Esophagus muscularis mucosa (tissue), 4 donors: ENCODE measurements at regions not wholly inside any gene's neighbourhood (a gene's known extent, or its start where the extent isn't known, plus 50 kb on each side); places are given as distances from the start of the nearest gene placed in this dataset.
"Not testable (repeated sequence)": the region's sequence is repeated elsewhere in the genome, so short reads cannot be mapped to it uniquely, and the experiment has no call there.

Source experiments
- DNase-seq: peaks from one replicate; pipeline ENCODE4 v3.0.0-alpha.2; 2017; ENCODE audit errors: extremely low spot score
- H3K27ac ChIP-seq, 4 donors: fragments of 200-600 bp; sonication (generic); replicated peaks in 1 of 4; 1 replicate in 3 of 4; 2 replicates in 1 of 4; pipeline ENCODE4 v1.5.1; 2016 to 2019; ENCODE audit warnings: mild to moderate bottlenecking in 1 of 4
- H3K27me3 ChIP-seq, 4 donors: fragments of 200-600 bp; sonication (generic); one replicate each; pipeline versions ENCODE4 v1.5.1 to v1.6.0; 2016 to 2019
- H3K36me3 ChIP-seq, 4 donors: fragments of 200-600 bp; sonication (generic); one replicate each; pipeline ENCODE4 v1.5.1; 2016 to 2019
- H3K4me1 ChIP-seq, 4 donors: fragments of 200-600 bp; sonication (generic); one replicate each; pipeline ENCODE4 v1.5.1; 2016 to 2019
- H3K4me3 ChIP-seq, 4 donors: fragments of 200-600 bp; sonication (generic); 1 replicate in 2 of 4; 2 replicates in 2 of 4; pipeline ENCODE4 v1.5.1; 2016 to 2019; ENCODE audit warnings: mild to moderate bottlenecking in 4 of 4, moderate library complexity in 1 of 4
- H3K9me3 ChIP-seq, 4 donors: fragments of 200-600 bp; sonication (generic); 1 replicate in 3 of 4; 2 replicates in 1 of 4; pipeline ENCODE4 v1.5.1; 2016 to 2019
- CTCF ChIP-seq, 3 experiments: fragments of 200-600 bp in 2 of 3; fragments of 450-650 bp in 1 of 3; sonication (generic) in 2 of 3; IDR thresholded peaks; one replicate each; pipeline ENCODE4 v1.5.1; 2017 to 2019; ENCODE audit warnings: antibody characterized with exemption in 3 of 3, mild to moderate bottlenecking in 2 of 3, moderate library complexity in 1 of 3
- EP300 ChIP-seq: sonication (generic); formaldehyde crosslinking; IDR thresholded peaks from one replicate; pipeline ENCODE4 v1.6.1; 2017; ENCODE audit warnings: antibody characterized with exemption
- POLR2A ChIP-seq: fragments of 450-650 bp; IDR thresholded peaks from one replicate; pipeline ENCODE4 v1.6.1; 2017; ENCODE audit warnings: antibody characterized with exemption, moderate library complexity, mild to moderate bottlenecking, low read depth
- POLR2AphosphoS5 ChIP-seq, 2 donors: sonication (generic); formaldehyde crosslinking; IDR thresholded peaks; one replicate each; pipeline ENCODE4 v1.6.1; 2017; ENCODE audit warnings: antibody characterized with exemption in 2 of 2
- WGBS: methylation state at CpG from one replicate; pipeline ENCODE4 v1.1.5; 2018; 5-methylcytosine and 5-hydroxymethylcytosine counted together
- intact Hi-C: fragments of 100-400 bp; cut with DNase I; formaldehyde crosslinking; loops from one replicate; pipeline ENCODE4 v1.15.1; 2023

GRCh38 chr3:191137708-191138107 lies 61.3 kb upstream of the OSTN start:
- TF ChIP-seq POLR2A (no peak), CTCF (IDR thresholded peaks at IDR 0.05) (no peak), POLR2AphosphoS5 (IDR thresholded peaks at IDR 0.05) (no peak), EP300 (no peak)
- Histone ChIP-seq H3K4me1 (no peaks in the 10 kb centered on the region), H3K27ac (no peak overlapping the region), H3K27me3 (no peaks in the 10 kb centered on the region), H3K9me3 (no peaks in the 10 kb centered on the region), H3K4me3 (no peak overlapping the region), H3K36me3 (no peaks in the 10 kb centered on the region)
- intact Hi-C loops = no loop called here
- 84% methylated on average over 1 of the region's 1 CpG for WGBS
- no peak for DNase-seq

GRCh38 chr3:191136347-191136746 lies 62.7 kb upstream of the OSTN start:
- WGBS = 87% methylated on average over 6 of the region's 6 CpGs
- H3K4me3 ChIP-seq = no peak overlapping the region

GRCh38 chr3:191135175-191135574 lies 63.9 kb upstream of the OSTN start:
- intact Hi-C loops = no loop called here

More at GRCh38 chr3:191136347-191136746, 62.7 kb upstream of the OSTN start:
- intact Hi-C loops = no loop called here
- no peaks in the 10 kb centered on the region for H3K4me1 ChIP-seq
- no peaks in the 10 kb centered on the region for H3K9me3 ChIP-seq
- TF ChIP-seq CTCF (IDR thresholded peaks at IDR 0.05) = peak in 2 of 3 experiments; percentile 17 to 24
- TF ChIP-seq POLR2A = no peak
- no peaks in the 10 kb centered on the region for H3K36me3 ChIP-seq
- H3K27ac ChIP-seq = no peak overlapping the region
- H3K27me3 ChIP-seq = no peaks in the 10 kb centered on the region
- DNase-seq = no peak

DNA sequence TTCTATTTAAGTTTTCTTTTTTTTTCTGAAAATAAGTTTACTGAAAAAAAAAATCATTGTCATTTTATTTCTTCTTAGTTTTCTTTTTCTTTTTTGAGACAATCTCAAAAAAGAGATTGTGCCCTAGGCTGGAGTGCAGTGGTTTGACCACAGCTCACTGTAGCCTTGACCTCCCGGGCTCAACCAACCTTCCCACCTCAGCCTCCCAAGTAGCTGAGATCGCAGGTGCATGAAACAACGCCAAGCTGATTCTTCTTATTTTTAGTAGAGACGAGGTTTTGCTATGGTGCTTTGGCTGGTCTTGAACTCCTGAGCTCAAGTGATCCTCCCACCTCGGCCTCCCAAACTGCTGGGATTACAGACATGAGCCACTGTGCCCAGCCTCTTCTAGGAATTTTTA lies 65.7 kb upstream of the OSTN start:
- H3K27me3 ChIP-seq = no peaks in the 10 kb centered on the region
- no peaks in the 10 kb centered on the region for H3K36me3 ChIP-seq
- H3K4me3 ChIP-seq = no peak overlapping the region
- no peak overlapping the region for H3K27ac ChIP-seq
- 92% methylated on average over 5 of the region's 5 CpGs for WGBS
- H3K4me1 ChIP-seq = no peaks in the 10 kb centered on the region
- TF ChIP-seq POLR2A (no peak), CTCF (IDR thresholded peaks at IDR 0.05) (no peak), EP300 (no peak), POLR2AphosphoS5 (IDR thresholded peaks at IDR 0.05) (no peak)
- no peak for DNase-seq
- H3K9me3 ChIP-seq = no peaks in the 10 kb centered on the region
- intact Hi-C loops = no loop called here

More at GRCh38 chr3:191135175-191135574, 63.9 kb upstream of the OSTN start:
- 88% methylated on average over 2 of the region's 2 CpGs for WGBS
- no peak for DNase-seq
- Histone ChIP-seq H3K4me1 (no peaks in the 10 kb centered on the region), H3K27me3 (no peaks in the 10 kb centered on the region), H3K4me3 (no peak overlapping the region), H3K27ac (no peak overlapping the region), H3K36me3 (no peaks in the 10 kb centered on the region), H3K9me3 (no peaks in the 10 kb centered on the region)
- TF ChIP-seq CTCF (IDR thresholded peaks at IDR 0.05) (no peak), EP300 (no peak), POLR2AphosphoS5 (IDR thresholded peaks at IDR 0.05) (no peak), POLR2A (no peak)

DNA sequence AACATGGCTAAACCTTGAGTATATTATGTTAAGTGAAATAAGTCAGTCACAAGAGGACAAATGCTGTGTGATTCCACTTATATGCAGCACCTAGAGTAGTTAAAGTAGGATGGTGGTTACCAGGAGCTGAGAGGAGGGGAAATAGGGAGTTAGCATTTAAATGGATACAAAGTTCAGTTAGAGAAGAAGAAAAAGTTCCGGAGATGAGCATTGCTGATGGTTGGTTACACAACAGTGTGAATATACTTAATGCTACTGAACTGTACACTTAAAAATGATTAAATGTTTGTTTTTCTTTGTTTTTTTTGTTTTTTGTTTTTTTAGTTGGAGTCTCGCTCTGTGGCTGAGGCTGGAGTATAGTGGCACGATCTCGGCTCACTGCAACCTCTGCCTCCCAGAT lies 67.7 kb upstream of the OSTN start:
- Histone ChIP-seq H3K36me3 (no peaks in the 10 kb centered on the region), H3K27ac (no peak overlapping the region), H3K9me3 (no peaks in the 10 kb centered on the region), H3K4me3 (no peak overlapping the region), H3K27me3 (no peaks in the 10 kb centered on the region), H3K4me1 (no peaks in the 10 kb centered on the region)
- WGBS = 82% methylated on average over 4 of the region's 4 CpGs
- DNase-seq = no peak
- intact Hi-C loops = no loop called here
- no peak for TF ChIP-seq POLR2A
- TF ChIP-seq CTCF (IDR thresholded peaks at IDR 0.05) = no peak
- TF ChIP-seq EP300 = no peak
- TF ChIP-seq POLR2AphosphoS5 (IDR thresholded peaks at IDR 0.05) = no peak

- DNase-seq, intact Hi-C loops, H3K27me3 ChIP-seq, H3K4me3 ChIP-seq, H3K27ac ChIP-seq, H3K9me3 ChIP-seq, H3K36me3 ChIP-seq, H3K4me1 ChIP-seq: not testable (repeated sequence)
- 92% methylated on average over 29 of the region's 30 CpGs for WGBS
These were observed 74.2 kb upstream of the OSTN start for GRCh38 chr3:191124891-191125290.
